Bronchial epithelial cell (primary cell): ENCODE measurements at regions not wholly inside any gene's neighbourhood (a gene's known extent, or its start where the extent isn't known, plus 50 kb on each side); places are given as distances from the start of the nearest gene placed in this dataset.

Experiments
- DNase-seq: peaks from one replicate; pipeline ENCODE4 v3.0.0-alpha.2; 2010; ENCODE audit warnings: low read depth
- FAIRE-seq: peaks from 2 replicates; lab custom pipeline; 2011; peaks lifted over from hg19 to GRCh38; lab: Jason Lieb, UNC
- H3K27me3 ChIP-seq: 2 replicates; pipeline ENCODE4 v1.5.1; 2011; ENCODE audit warnings: low read length; ENCODE audit not compliant: control insufficient read depth, insufficient read depth
- H3K36me3 ChIP-seq: 2 replicates; pipeline ENCODE4 v1.5.1; 2011; ENCODE audit warnings: low read length; ENCODE audit not compliant: control insufficient read depth, insufficient read depth
- H3K4me3 ChIP-seq: 2 replicates; pipeline ENCODE4 v1.5.1; 2011; ENCODE audit warnings: mild to moderate bottlenecking, low read depth, low read length, control low read depth
- TF ChIP-seq, protein P1 (sequence below): IDR thresholded peaks from 2 replicates; pipeline ENCODE4 v1.5.1; 2011; ENCODE audit warnings: mild to moderate bottlenecking, moderate library complexity, low read length, control low read depth, inconsistent platforms; ENCODE audit not compliant: insufficient read depth, severe bottlenecking

DNA sequence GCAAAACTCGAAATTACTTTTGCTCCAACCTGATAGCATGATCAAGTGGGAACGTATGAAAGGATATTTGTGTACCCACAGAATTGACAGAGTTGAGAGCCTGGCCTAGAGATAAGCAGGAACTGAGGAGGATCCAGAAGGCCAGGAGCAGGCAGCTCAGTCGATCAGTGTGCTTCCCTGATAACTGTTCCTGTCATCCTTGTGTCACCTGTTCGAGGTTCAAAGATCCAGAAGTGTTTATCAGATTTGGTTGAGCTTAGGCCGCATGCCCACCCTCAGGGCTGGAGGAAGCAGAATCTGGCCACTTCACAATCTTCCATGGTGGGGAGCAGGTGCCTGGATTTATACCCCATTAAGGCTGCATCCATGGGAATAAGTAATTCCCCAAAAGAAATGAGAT lies 124.8 kb downstream of the QRSL1 start:
- Histone ChIP-seq H3K27me3 (no peaks in the 10 kb centered on the region), H3K4me3 (no peak overlapping the region), H3K36me3 (no peaks in the 10 kb centered on the region)
- TF ChIP-seq, protein P1, sequence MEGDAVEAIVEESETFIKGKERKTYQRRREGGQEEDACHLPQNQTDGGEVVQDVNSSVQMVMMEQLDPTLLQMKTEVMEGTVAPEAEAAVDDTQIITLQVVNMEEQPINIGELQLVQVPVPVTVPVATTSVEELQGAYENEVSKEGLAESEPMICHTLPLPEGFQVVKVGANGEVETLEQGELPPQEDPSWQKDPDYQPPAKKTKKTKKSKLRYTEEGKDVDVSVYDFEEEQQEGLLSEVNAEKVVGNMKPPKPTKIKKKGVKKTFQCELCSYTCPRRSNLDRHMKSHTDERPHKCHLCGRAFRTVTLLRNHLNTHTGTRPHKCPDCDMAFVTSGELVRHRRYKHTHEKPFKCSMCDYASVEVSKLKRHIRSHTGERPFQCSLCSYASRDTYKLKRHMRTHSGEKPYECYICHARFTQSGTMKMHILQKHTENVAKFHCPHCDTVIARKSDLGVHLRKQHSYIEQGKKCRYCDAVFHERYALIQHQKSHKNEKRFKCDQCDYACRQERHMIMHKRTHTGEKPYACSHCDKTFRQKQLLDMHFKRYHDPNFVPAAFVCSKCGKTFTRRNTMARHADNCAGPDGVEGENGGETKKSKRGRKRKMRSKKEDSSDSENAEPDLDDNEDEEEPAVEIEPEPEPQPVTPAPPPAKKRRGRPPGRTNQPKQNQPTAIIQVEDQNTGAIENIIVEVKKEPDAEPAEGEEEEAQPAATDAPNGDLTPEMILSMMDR, result no peak
- DNase-seq, result no peak
- FAIRE-seq, result no peak

DNA sequence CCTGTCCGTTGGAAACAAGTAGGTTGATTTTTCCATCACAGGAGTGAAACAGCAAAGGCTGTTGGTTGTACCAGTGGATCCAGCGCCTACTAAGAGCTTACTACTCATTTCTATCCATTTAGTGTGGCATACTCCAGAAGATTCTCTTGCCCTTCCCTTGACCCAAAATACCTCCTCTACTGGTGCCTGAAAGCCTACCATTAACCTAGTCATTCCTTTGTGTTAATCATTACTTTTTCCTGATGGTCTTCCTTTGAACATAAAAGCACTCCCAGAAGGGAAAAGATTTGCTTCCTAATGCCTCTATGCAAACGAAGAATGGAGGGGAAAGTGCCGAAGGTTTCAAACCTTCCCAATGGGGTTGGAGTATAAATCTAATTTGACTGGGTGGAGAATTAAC lies 123.3 kb downstream of the QRSL1 start:
- H3K4me3 ChIP-seq, result no peak overlapping the region
- TF ChIP-seq, protein P1, result no peak
- no peak for DNase-seq
- H3K27me3 ChIP-seq, result no peaks in the 10 kb centered on the region
- FAIRE-seq, result no peak
- H3K36me3 ChIP-seq, result no peaks in the 10 kb centered on the region

DNA sequence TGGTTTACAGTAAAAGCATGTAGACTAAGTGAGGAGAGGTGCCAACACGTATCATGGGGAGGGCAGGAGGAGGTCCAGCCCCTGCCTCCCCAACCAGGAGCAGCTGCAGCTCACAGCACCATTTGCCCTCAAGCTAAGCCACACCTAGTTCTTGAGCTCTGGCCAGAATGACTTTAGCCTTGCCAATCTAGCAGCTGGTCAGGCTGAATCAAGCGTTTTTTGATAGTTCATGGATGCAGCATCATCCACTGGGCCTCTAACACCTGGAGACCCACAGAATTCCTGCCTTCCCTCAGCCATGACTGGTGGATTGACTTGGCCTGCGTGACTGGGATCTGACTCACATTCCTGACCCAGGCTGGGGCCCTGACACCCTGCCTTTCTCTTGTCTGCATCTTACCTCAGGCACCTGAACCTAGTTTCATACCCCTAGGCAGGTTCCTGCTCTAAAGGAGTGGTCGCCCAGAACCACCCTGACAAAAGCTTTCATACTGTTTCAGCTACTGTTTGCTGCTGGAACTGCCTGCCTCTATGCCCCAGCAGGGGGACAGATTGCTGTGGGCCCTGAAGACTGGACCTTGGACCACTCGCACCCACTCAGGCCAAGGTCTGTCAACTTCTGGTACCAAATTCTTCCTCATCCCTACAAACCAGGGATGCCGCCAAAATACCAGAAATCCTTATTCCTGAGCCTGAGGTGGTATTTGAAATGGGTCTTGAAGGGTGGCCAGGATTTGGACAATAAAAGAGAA lies 122.3 kb downstream of the QRSL1 start:
- TF ChIP-seq, protein P1, result peak; percentile 17
- Histone ChIP-seq H3K27me3 (no peaks in the 10 kb centered on the region), H3K36me3 (no peaks in the 10 kb centered on the region), H3K4me3 (no peak overlapping the region)
- DNase-seq (peak; percentile 100), FAIRE-seq (peak; percentile 95)

DNA sequence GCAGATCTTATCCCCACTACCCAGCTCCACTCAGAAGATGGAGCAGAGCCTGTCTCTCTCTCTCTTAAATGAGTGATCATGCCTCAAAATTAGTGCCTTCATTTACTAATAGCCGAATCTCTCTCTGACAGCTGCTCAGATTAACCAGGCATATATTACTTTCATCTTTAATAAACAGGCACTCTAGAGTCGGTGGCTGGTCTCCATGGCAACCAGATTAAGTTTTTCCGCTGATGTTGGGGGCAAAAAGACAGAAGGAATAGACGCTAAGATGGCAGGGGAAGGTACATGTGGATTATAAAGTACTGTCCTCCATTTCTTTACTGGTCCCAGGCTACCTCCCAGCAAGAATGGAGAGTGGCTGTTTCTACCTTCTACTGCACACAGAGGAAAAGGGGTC lies 121.6 kb downstream of the QRSL1 start:
- FAIRE-seq (no peak), DNase-seq (no peak)
- Histone ChIP-seq H3K27me3 (no peaks in the 10 kb centered on the region), H3K36me3 (no peaks in the 10 kb centered on the region), H3K4me3 (no peak overlapping the region)
- TF ChIP-seq, protein P1, result no peak

DNA sequence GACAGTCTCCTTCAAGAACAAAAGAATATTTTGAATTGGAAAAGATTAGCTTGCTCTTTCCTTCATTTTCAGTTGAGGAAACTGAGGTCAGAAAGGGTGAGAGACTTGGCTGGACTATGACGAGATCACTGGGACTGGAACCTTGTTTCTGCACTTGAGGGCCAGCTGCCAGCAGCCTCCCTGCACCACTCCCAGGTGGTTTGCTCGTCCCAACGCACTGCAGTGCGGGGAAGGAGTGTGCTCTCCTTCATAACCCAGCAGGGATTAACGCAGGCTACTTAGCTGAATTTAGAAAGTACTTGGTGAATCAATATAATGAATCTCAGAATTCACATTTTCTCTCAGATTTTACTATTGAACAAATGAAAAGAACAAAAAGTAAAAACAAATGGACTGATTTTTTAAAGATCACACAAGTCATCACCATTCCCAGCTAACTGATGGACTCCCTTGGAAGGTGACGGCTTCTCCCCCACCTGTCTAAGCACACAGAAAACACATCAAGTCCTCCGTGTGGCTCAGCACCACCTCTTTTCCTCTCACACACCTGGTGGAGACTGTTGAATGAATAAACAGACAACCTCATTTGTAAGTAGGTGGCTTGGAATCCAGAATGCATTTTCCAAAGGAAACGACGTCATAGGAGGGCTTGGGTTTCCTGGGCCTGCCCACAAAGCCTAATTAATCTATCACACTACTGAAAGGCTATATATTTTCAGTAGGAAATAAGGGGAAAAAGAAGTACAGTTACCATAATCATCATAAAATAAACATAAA lies 121.0 kb downstream of the QRSL1 start:
- Histone ChIP-seq H3K36me3 (no peaks in the 10 kb centered on the region), H3K4me3 (no peak overlapping the region), H3K27me3 (no peaks in the 10 kb centered on the region)
- TF ChIP-seq, protein P1, result no peak
- FAIRE-seq (no peak), DNase-seq (peak; percentile 81)
